PC-3 (cell line): ENCODE measurements at regions not wholly inside any gene's neighbourhood (a gene's known extent, or its start where the extent isn't known, plus 50 kb on each side); places are given as distances from the start of the nearest gene placed in this dataset.

Source experiments
- ATAC-seq: fragments of 200-7000 bp; cut with Tn5 transposase; 2 replicates; pipeline ENCODE4 v1.9.1; 2020; ENCODE audit warnings: mild to moderate bottlenecking, moderate library complexity
- BruUV-seq: library from RNA; stranded (reverse); fragments of 400-500 nt; replicated peaks from 2 replicates; lab custom pipeline; 2021; lab: Mats Ljungman, UMichigan
- CTCF ChIA-PET: fragments of 300-600 bp; sonication (Branson Sonifier 250); formaldehyde crosslinking; loops from one replicate; lab custom pipeline; 2022; ENCODE audit warnings: antibody characterized with exemption; lab: Charles Lee
- POLR2A ChIA-PET: fragments of 300-600 bp; sonication (Branson Sonifier 250); formaldehyde crosslinking; loops from one replicate; lab custom pipeline; 2022; ENCODE audit warnings: antibody characterized with exemption; ENCODE audit not compliant: unreplicated experiment; lab: Charles Lee
- DNase-seq: peaks from one replicate; pipeline ENCODE4 v3.0.0-alpha.2; 2015
- H2AFZ ChIP-seq: fragments of 300-600 bp; sonication (generic); 2 replicates; pipeline ENCODE4 v1.6.0; 2016; ENCODE audit warnings: antibody characterized with exemption, low read length
- H3F3A ChIP-seq: fragments of 300-600 bp; sonication (generic); one replicate; pipeline ENCODE4 v1.6.0; 2017; ENCODE audit warnings: antibody characterized with exemption, low read length, control low read depth, mild to moderate bottlenecking; ENCODE audit not compliant: unreplicated experiment
- H3K27ac ChIP-seq: fragments of 300-600 bp; sonication (generic); 2 replicates; pipeline ENCODE4 v1.5.1; 2016; ENCODE audit warnings: mild to moderate bottlenecking, low read length
- H3K27me3 ChIP-seq: fragments of 300-600 bp; sonication (generic); 2 replicates; pipeline ENCODE4 v1.6.1; 2016; ENCODE audit warnings: low read length, mixed read lengths
- H3K36me3 ChIP-seq: fragments of 300-600 bp; sonication (generic); 2 replicates; pipeline ENCODE4 v1.6.1; 2016; ENCODE audit warnings: low read depth, mixed run types, low read length, mixed read lengths
- H3K4me1 ChIP-seq: fragments of 300-600 bp; sonication (generic); 2 replicates; pipeline ENCODE4 v1.5.1; 2016; ENCODE audit warnings: low read length; ENCODE audit not compliant: insufficient read depth
- H3K4me2 ChIP-seq: fragments of 300-600 bp; sonication (generic); 2 replicates; pipeline ENCODE4 v1.6.0; 2016; ENCODE audit warnings: low read length
- H3K4me3 ChIP-seq: fragments of 300-600 bp; sonication (generic); 2 replicates; pipeline ENCODE4 v1.5.1; 2016; ENCODE audit warnings: mild to moderate bottlenecking, low read length, mixed read lengths
- H3K79me2 ChIP-seq: fragments of 300-600 bp; sonication (generic); 2 replicates; pipeline ENCODE4 v1.6.1; 2017; ENCODE audit warnings: low read length, mixed read lengths
- H3K9ac ChIP-seq: fragments of 300-600 bp; sonication (generic); 2 replicates; pipeline ENCODE4 v1.6.0; 2016; ENCODE audit warnings: mild to moderate bottlenecking, low read length
- H3K9me2 ChIP-seq: fragments of 300-600 bp; sonication (generic); replicated peaks from 2 replicates; pipeline ENCODE4 v1.6.1; 2016; ENCODE audit warnings: mixed run types, low read length, mixed read lengths
- H3K9me3 ChIP-seq: fragments of 300-600 bp; sonication (generic); 2 replicates; pipeline ENCODE4 v1.6.1; 2016; ENCODE audit warnings: low read length, mixed read lengths
- H4K20me1 ChIP-seq: fragments of 300-600 bp; sonication (generic); 2 replicates; pipeline ENCODE4 v1.6.1; 2016; ENCODE audit warnings: low read length, mixed read lengths
- EZH2 ChIP-seq: fragments of 300-600 bp; sonication (generic); IDR thresholded peaks from one replicate; pipeline ENCODE4 v1.6.1; 2017; ENCODE audit warnings: antibody characterized with exemption, mild to moderate bottlenecking, low read length; ENCODE audit not compliant: unreplicated experiment
- EZH2phosphoT487 ChIP-seq: fragments of 300-600 bp; sonication (generic); IDR thresholded peaks from 2 replicates; pipeline ENCODE4 v1.6.1; 2018; ENCODE audit warnings: mild to moderate bottlenecking, antibody characterized with exemption, low read length, borderline replicate concordance
- intact Hi-C: fragments of 100-400 bp; cut with micrococcal nuclease; formaldehyde crosslinking; loops from 2 replicates; pipeline ENCODE4 v1.9.0; 2023
- TF ChIP-seq, protein P1 (sequence below): fragments of 300-600 bp; sonication (generic); conservative IDR thresholded peaks from 2 replicates; pipeline ENCODE4 v1.5.1; 2017; ENCODE audit warnings: antibody characterized with exemption, low read depth, mild to moderate bottlenecking, low read length

DNA sequence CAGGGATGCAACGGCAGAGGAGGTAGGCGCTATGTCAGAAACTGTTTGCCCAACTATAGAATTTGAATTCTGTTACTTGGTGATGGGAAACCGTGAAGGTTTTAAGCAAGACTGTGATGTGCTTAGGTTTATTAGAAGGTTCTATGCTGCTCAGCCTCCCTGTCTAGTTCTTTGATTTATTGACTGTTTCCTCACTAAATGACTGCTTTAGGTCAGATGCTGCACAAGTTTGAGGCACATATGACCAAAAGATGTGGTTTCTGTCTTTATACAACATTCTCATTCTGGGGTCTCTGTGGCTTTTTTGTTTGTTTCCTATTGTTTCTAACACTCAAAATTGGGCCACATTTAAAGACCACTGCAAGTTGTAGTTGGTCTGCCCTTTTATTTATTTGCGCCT is 323.0 kb upstream of the OBI1 start:
- Histone ChIP-seq H3K27me3 (peaks cover 61% of the 10 kb centered on the region), H3K27ac (no peak overlapping the region), H3F3A (no peaks in the 10 kb centered on the region), H3K9ac (no peak overlapping the region), H3K79me2 (no peaks in the 10 kb centered on the region), H3K9me2 (no peaks in the 10 kb centered on the region), H3K4me3 (no peak overlapping the region), H3K36me3 (no peaks in the 10 kb centered on the region), H3K4me1 (no peaks in the 10 kb centered on the region), H4K20me1 (no peaks in the 10 kb centered on the region), H2AFZ (no peak overlapping the region), H3K4me2 (no peak overlapping the region), H3K9me3 (no peaks in the 10 kb centered on the region)
- TF ChIP-seq EZH2phosphoT487: no peak
- no peak for TF ChIP-seq EZH2
- TF ChIP-seq, protein P1, sequence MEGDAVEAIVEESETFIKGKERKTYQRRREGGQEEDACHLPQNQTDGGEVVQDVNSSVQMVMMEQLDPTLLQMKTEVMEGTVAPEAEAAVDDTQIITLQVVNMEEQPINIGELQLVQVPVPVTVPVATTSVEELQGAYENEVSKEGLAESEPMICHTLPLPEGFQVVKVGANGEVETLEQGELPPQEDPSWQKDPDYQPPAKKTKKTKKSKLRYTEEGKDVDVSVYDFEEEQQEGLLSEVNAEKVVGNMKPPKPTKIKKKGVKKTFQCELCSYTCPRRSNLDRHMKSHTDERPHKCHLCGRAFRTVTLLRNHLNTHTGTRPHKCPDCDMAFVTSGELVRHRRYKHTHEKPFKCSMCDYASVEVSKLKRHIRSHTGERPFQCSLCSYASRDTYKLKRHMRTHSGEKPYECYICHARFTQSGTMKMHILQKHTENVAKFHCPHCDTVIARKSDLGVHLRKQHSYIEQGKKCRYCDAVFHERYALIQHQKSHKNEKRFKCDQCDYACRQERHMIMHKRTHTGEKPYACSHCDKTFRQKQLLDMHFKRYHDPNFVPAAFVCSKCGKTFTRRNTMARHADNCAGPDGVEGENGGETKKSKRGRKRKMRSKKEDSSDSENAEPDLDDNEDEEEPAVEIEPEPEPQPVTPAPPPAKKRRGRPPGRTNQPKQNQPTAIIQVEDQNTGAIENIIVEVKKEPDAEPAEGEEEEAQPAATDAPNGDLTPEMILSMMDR: no peak
- DNase-seq (no peak), ATAC-seq (no peak)
- POLR2A ChIA-PET: no interaction called here
- intact Hi-C loops: no loop called here
- BruUV-seq: no TSS peak
- CTCF ChIA-PET: no interaction called here

DNA sequence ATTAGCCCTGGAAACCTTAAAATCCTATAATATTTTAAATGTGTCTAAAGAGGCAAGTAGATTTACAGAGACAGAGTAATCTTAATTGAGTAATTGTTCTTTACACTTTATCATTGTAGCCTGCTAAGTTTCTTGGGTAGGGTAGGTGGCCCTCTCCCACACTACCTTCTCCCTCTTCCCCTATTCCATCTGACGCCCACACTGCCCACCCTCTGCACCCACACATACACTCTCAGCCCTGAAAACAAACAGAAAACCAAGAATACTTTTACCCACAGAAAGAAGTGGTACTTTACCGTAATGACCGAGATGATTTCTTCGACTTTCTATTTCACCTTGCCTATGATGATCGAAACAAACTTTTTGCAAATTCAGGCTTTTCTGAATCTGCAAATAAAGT is 320.4 kb upstream of the OBI1 start:
- Histone ChIP-seq H2AFZ (no peak overlapping the region), H3K9me2 (no peaks in the 10 kb centered on the region), H3K27ac (no peak overlapping the region), H3K27me3 (peaks cover 49% of the 10 kb centered on the region), H4K20me1 (no peaks in the 10 kb centered on the region), H3K4me2 (no peak overlapping the region), H3K79me2 (no peaks in the 10 kb centered on the region), H3K4me3 (no peak overlapping the region), H3K4me1 (no peaks in the 10 kb centered on the region), H3F3A (no peaks in the 10 kb centered on the region), H3K36me3 (no peaks in the 10 kb centered on the region), H3K9me3 (no peaks in the 10 kb centered on the region), H3K9ac (no peak overlapping the region)
- DNase-seq (no peak), ATAC-seq (no peak)
- ChIA-PET POLR2A (no interaction called here), CTCF (interaction anchor here (0.6 kb wide), 1 partner anchor 174 kb away, joined by 3 read pairs; no protein-coding TSS in a partner anchor)
- no peak for TF ChIP-seq EZH2
- no peak for TF ChIP-seq EZH2phosphoT487
- TF ChIP-seq, protein P1: no peak
- no TSS peak for BruUV-seq
- intact Hi-C loops: loop anchor here (2.0 kb wide), 1 partner anchor 737 kb away; no protein-coding TSS in a partner anchor

DNA sequence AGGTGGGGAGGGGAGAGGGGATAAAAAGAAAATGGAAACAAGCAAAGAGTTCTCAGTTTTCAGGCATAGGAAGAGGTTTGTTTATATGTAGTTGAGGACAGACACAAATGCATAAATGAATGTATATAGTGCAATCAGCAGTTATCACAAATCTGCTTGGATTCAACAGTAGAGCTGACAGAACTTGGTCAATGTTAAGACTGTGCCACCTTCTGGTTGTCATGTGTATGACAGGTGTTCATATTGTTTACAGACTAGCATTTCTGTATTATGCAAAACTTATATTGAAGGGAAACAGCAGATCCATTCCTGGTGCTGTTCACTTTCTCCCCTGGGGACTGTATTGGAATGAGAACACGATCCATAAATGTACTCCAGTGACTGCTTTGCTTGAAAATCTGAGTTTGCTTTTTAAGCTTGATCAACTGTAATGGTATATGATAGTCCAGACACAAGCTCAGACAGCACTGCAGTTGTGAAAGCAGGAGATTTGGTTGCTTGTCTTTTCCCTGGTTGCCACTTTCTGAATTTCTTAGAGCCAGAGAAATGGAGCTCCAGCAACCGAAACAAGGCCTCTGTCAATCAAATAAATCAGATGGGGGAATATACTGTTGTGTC is 319.5 kb upstream of the OBI1 start:
- H3K79me2 ChIP-seq: no peaks in the 10 kb centered on the region
- DNase-seq (peak; percentile 68), ATAC-seq (peak; percentile 76)
- no peak overlapping the region for H3K27ac ChIP-seq
- H3K9me3 ChIP-seq: no peaks in the 10 kb centered on the region
- H3F3A ChIP-seq: no peaks in the 10 kb centered on the region
- BruUV-seq: no TSS peak
- no peaks in the 10 kb centered on the region for H3K4me1 ChIP-seq
- TF ChIP-seq EZH2phosphoT487: no peak
- TF ChIP-seq, protein P1: peak; percentile 66
- H3K4me3 ChIP-seq: no peak overlapping the region
- peaks cover 40% of the 10 kb centered on the region for H3K27me3 ChIP-seq
- no peak overlapping the region for H2AFZ ChIP-seq
- POLR2A ChIA-PET: no interaction called here
- no peaks in the 10 kb centered on the region for H3K36me3 ChIP-seq
- H3K4me2 ChIP-seq: no peak overlapping the region
- intact Hi-C loops: loop anchor here (1.0 to 2.0 kb wide), 2 partner anchors 736 to 841 kb away; no protein-coding TSS in a partner anchor
- CTCF ChIA-PET: interaction anchor here (0.8 to 1.5 kb wide), 3 partner anchors 736 to 841 kb away, joined by 3 to 8 read pairs (median 5); no protein-coding TSS in a partner anchor
- no peaks in the 10 kb centered on the region for H4K20me1 ChIP-seq
- H3K9ac ChIP-seq: no peak overlapping the region
- no peaks in the 10 kb centered on the region for H3K9me2 ChIP-seq
